Posterior cingulate gyrus (tissue), 11 donors: ENCODE measurements at regions not wholly inside any gene's neighbourhood (a gene's known extent, or its start where the extent isn't known, plus 50 kb on each side); places are given as distances from the start of the nearest gene placed in this dataset.
"Not testable (repeated sequence)": the region's sequence is repeated elsewhere in the genome, so short reads cannot be mapped to it uniquely, and the experiment has no call there.

ENCODE experiments used
- DNase-seq, 10 donors: peaks; one replicate each; pipeline versions ENCODE4 v3.0.0 to v3.0.0-alpha.2; 2020 to 2021; ENCODE audit warnings: mixed read lengths in 3 of 10
- intact Hi-C: fragments of 100-400 bp; cut with DNase I; formaldehyde crosslinking; loops from one replicate; pipeline ENCODE4 v1.15.1; 2023

GRCh38 chr6:168927026-168927425, 326.6 kb downstream of the THBS2 start:
- intact Hi-C loops: no loop called here
- DNase-seq: no peak

DNA sequence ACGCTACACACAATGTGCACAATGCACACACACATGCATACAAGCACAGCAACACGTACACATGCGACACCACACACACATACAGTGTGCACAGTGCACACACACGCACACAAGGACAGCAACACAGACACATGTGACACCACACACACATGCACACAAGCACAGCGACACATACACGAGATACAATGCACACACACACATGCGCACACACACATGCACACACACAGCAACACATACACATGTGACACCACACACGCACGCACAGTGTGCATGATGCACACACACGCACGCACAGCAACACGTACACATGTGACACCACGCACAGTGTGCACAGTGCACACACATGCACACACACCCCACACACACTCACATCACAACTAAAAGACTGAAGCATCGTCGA, 327.3 kb downstream of the THBS2 start:
- intact Hi-C loops: no loop called here
- no peak for DNase-seq

GRCh38 chr6:168925671-168926070, 328.0 kb downstream of the THBS2 start:
- DNase-seq: no peak
- intact Hi-C loops: no loop called here

- intact Hi-C loops: no loop called here
- DNase-seq: no peak
Observed at GRCh38 chr6:168923171-168923570, 330.5 kb downstream of the THBS2 start.

- intact Hi-C loops: no loop called here
- DNase-seq: no peak
Observed at GRCh38 chr6:168922436-168922835, 331.2 kb downstream of the THBS2 start.

- intact Hi-C loops: no loop called here
- DNase-seq: no peak
Observed at GRCh38 chr6:168920289-168920688, 333.4 kb downstream of the THBS2 start.

GRCh38 chr6:168919470-168920179, 334.0 kb downstream of the THBS2 start:
- no peak for DNase-seq

GRCh38 chr6:168916576-168917211, 337.0 kb downstream of the THBS2 start:
- intact Hi-C loops: no loop called here
- no peak for DNase-seq

More at GRCh38 chr6:168919470-168920179, 334.0 kb downstream of the THBS2 start:
- intact Hi-C loops: no loop called here

DNA sequence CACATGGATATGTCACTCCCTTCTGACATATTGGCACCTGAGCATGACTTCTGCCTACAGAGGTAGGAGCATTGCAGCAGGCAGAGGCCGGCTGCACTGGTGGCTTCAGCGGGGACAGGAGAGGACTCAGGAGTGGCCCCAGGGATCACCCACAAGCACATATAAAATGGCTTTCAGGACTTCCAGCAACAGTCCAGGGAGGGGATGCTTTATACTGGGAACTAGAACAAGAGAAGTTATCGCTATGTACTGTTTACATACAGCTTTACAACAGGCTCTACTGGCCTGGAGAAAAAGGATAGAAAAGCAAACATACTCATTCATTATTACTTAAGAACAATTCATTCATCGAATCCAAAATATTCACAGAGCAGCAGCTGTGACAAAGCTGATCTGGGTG, 337.8 kb downstream of the THBS2 start:
- DNase-seq: no peak
- intact Hi-C loops: no loop called here

- intact Hi-C loops: no loop called here
- no peak for DNase-seq
Observed at GRCh38 chr6:168915242-168915641, 338.4 kb downstream of the THBS2 start.

DNA sequence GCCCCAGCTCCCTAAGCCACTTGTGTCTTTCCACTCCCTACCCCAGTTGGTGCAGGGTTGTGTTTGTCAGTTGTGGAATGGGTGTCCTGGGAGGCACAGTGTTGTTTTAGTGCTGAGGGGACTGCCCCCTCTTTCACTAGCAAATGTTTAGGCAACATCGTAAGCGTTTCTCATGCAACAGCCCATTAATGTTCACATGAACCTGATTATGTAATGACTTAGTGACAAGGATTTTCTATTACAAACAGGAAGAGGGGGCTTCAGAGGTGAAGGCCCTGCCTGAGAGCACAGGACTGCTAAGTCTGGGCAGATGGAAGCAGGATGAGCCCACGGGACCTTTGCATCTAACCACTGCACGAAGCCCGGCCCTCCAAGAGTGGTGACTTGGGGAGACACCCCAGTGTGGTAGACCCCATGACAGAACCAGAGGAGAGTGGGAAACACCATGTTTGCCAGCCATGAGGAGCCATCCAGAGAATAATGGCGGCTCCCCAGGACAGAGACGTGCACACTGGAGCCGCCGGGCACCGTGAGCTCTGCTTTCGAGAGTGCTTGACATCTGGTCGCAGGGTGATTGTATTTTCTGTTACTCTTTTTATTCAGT, 339.7 kb downstream of the THBS2 start:
- DNase-seq: no peak
- intact Hi-C loops: no loop called here

DNA sequence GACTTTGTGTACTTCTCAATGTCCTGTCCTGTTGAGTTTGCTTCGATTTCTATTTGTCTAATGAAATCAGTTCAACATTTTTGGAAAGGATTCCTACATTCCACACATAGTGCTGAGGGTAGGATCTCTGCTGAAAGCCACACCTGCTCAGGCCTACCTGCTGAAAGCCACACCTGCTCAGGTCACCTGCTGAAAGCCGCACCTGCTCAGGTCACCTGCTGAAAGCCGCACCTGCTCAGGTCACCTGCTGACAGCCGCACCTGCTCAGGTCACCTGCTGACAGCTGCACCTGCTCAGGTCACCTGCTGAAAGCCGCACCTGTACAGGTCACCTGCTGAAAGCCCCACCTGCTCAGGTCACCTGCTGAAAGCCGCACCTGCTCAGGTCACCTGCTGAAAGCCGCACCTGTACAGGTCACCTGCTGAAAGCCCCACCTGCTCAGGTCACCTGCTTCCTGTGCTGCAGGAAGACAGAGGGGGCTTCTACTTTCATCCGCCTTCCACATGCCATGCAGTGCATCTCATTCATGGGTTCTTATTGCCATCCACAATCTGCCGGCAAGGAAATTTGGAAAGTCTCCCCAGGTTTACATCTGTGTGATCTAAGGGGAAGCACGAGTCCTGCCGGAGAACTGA, 340.3 kb downstream of the THBS2 start:
- DNase-seq, intact Hi-C loops: not testable (repeated sequence)

DNA sequence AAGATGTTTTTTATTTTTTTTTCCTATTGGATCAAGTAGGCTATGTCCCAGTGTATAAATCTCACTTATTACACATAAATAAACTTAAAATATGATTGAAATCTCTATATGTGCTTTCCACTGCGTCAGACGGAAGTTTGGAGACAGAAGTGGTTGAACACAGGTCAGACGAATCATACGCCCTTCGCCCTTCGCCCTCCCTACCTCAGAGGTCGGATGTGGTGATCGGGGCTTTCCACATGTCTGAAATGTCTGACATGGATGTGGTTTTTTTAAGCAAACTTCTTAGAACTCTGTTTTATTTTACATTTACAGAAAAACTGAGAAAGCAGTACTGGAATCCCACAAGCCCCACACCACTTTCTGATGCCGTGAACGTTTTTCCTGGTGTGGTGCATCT, 344.4 kb downstream of the THBS2 start:
- intact Hi-C loops: no loop called here
- DNase-seq: no peak

DNA sequence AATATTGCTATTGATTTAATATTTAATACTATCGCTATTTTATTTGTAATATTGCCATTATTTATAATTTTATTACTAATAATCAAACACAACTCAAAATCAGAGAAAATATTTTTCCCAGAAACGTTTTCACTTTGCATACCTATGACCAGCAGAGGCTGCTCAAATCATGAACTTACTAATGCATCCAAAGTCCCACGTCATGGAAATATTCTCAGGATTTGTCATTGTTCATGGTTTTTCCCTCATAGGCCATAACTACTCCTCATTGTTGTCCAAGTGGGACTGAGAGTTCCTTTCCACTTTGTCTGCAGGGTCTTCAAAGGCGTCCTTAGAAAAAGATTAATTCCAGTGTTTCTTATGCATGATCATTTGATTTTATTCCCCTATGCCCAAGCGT, 344.8 kb downstream of the THBS2 start:
- intact Hi-C loops: no loop called here
- DNase-seq: no peak

GRCh38 chr6:168908166-168908565, 345.5 kb downstream of the THBS2 start:
- intact Hi-C loops: no loop called here
- no peak for DNase-seq

- DNase-seq: no peak
- intact Hi-C loops: no loop called here
Observed at GRCh38 chr6:168906391-168906790, 347.3 kb downstream of the THBS2 start.

- intact Hi-C loops: no loop called here
- no peak for DNase-seq
Observed at GRCh38 chr6:168905451-168906090, 348.1 kb downstream of the THBS2 start.

DNA sequence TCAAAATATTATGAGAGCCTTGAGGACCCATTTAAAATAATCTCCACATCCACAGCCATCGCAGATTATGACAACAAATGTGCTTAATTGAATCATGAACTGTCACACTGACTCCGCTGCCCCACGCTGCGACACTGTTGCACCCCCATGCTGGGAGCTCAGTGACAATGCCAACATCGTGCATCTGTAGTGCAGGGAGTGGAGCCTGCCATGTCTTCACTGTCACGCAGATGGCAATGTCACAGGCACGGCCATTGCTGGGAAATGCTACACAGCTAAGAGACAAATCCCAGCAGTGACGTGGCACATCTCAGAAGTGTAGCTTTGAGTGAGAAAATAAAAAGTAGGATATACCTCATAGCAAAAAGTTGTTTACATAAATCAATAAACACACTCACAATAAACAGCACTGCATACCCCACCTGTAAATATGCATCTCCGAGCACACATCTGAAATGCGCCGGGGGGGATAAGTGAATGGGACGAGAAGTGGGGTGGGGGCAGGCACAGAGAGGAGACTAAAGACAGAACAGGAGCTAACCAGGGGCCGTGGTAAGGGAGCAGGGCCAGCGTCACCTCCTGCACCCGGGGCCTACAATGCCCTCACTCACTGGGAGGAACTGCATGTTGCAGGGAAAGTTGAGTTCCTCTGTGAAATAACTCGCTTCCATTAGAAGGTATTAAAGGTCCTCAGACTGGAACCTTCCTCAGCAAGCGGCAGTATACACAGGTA, 349.9 kb downstream of the THBS2 start:
- intact Hi-C loops: no loop called here
- no peak for DNase-seq

DNA sequence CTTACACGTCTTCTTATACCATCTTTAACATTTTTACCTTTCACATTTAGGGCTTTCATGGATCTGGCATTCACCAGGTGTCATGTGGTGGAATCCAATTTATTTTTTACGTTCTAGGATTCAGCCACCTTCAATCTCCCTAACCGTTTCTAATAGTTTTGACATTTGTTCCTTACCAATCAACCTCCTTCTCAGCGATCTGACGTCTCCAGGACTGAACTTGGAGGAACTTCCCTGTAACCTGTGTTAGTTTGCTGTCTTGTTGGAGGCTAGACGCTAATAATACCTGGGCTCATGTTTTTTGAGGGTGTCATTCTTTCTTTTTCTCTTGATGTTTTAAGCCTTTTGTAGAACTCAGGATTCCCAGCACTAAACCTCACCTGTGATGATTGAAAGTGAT, 351.6 kb downstream of the THBS2 start:
- intact Hi-C loops: no loop called here
- DNase-seq: no peak

DNA sequence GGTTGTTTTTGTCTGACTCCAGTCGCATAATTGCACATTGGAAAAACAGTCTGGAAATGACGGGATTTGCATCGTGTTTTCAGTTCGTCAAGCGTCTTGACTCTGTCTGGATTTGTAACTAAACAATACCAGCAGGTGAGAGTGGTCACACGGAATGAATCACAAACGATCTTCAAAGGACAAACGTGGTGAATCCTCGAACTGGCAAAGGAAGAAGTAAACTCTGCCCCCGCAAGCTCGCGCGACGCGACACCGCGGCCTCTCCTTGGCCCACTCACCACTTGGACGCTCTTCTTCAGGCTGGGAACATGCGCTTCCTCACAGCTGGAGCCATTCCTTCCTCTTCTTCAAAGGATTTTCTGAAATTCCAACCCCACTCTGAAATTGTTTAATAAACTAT, 352.6 kb downstream of the THBS2 start:
- no peak for DNase-seq
- intact Hi-C loops: no loop called here
